ENCODE measurements at regions not wholly inside any gene's neighbourhood (a gene's known extent, or its start where the extent isn't known, plus 50 kb on each side); places are given as distances from the start of the nearest gene placed in this dataset.
"Not testable (repeated sequence)": the region's sequence is repeated elsewhere in the genome, so short reads cannot be mapped to it uniquely, and the experiment has no call there.

- not testable (repeated sequence) for H3K27me3 ChIP-seq (ENCODE audit: control insufficient read depth, insufficient read depth, low read length, poor library complexity, severe bottlenecking); H3K4me3 Mint-ChIP-seq; DNase-seq; H3K36me3 Mint-ChIP-seq (ENCODE audit: low read depth); H3K27ac Mint-ChIP-seq; H3K9me3 Mint-ChIP-seq; H3K36me3 ChIP-seq (ENCODE audit: control insufficient read depth, insufficient read depth, low read length); H3K27ac ChIP-seq (ENCODE audit: low read depth, low read length); H3K9ac ChIP-seq (ENCODE audit: extremely low read depth, low read length, poor library complexity, severe bottlenecking); H3K27me3 Mint-ChIP-seq (ENCODE audit: insufficient read depth); H3K4me1 ChIP-seq (ENCODE audit: control insufficient read depth, insufficient read depth, low read length); H3K4me3 ChIP-seq (ENCODE audit: low read length); H3K4me1 Mint-ChIP-seq; H3K9me3 ChIP-seq (ENCODE audit: control insufficient read depth, low read length)
- 93% methylated on average over 11 of the region's 16 CpGs; no CpG with 5 or more reads in 1 of the 2 experiments for WGBS, 2 experiments (ENCODE audit: insufficient coverage in 1 of 2, insufficient read length in 1 of 2)
Observed at GRCh38 chr7:73244782-73245311, 63.8 kb downstream of the NSUN5 start.

DNA sequence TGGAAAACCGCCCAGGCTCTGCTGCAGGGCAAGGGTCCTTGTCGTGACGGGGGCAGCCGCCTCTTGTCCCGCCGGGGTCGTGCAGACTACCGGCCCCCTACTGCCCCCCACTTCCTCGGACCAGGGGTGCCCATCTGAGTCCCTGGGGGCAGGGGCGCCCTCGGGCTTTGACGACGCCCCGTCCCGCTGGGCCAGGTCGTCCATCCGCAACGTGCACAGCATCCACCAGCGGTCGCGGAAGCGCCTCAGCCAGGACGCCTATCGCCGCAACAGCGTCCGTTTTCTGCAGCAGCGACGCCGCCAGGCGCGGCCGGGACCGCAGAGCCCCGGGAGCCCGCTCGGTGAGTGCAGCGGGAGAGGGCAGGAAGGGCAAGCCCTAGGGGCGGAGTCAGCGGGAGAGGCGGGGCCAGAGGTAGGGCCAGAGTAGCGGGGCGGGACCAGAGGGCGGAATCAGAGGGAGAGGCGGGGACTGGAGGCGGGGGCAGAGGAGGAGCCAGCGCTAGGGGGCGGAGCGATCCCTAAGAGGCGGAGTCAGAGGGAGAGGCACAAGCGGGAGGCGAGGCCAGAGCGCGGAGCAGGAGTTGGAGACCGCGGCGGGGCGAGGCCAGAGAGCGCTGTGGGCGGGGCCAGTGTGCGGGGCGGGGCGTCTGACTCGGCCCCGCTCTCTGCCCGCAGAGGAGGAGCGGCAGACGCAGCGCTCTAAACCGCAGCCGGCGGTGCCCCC, 73.5 kb downstream of the NSUN5 start:
- H3K9ac ChIP-seq (ENCODE audit: extremely low read depth, low read length, poor library complexity, severe bottlenecking); H3K4me3 Mint-ChIP-seq; H3K27ac Mint-ChIP-seq; H3K36me3 Mint-ChIP-seq (ENCODE audit: low read depth); H3K4me1 ChIP-seq (ENCODE audit: control insufficient read depth, insufficient read depth, low read length); H3K27ac ChIP-seq (ENCODE audit: low read depth, low read length); H3K9me3 ChIP-seq (ENCODE audit: control insufficient read depth, low read length); H3K4me1 Mint-ChIP-seq; DNase-seq; H3K27me3 ChIP-seq (ENCODE audit: control insufficient read depth, insufficient read depth, low read length, poor library complexity, severe bottlenecking); H3K9me3 Mint-ChIP-seq; H3K36me3 ChIP-seq (ENCODE audit: control insufficient read depth, insufficient read depth, low read length); H3K27me3 Mint-ChIP-seq (ENCODE audit: insufficient read depth); H3K4me3 ChIP-seq (ENCODE audit: low read length): not testable (repeated sequence)
- no CpG with 5 or more reads among the region's 72 CpGs for WGBS, 2 experiments (ENCODE audit: insufficient coverage in 1 of 2, insufficient read length in 1 of 2)

GRCh38 chr7:73225745-73226144, 82.9 kb downstream of the NSUN5 start:
- H3K4me3 ChIP-seq (ENCODE audit: low read length); H3K36me3 ChIP-seq (ENCODE audit: control insufficient read depth, insufficient read depth, low read length); H3K4me3 Mint-ChIP-seq; H3K27me3 Mint-ChIP-seq (ENCODE audit: insufficient read depth); H3K9ac ChIP-seq (ENCODE audit: extremely low read depth, low read length, poor library complexity, severe bottlenecking); H3K27ac Mint-ChIP-seq; H3K27me3 ChIP-seq (ENCODE audit: control insufficient read depth, insufficient read depth, low read length, poor library complexity, severe bottlenecking); H3K4me1 Mint-ChIP-seq; H3K9me3 ChIP-seq (ENCODE audit: control insufficient read depth, low read length); H3K27ac ChIP-seq (ENCODE audit: low read depth, low read length); H3K4me1 ChIP-seq (ENCODE audit: control insufficient read depth, insufficient read depth, low read length); H3K36me3 Mint-ChIP-seq (ENCODE audit: low read depth); H3K9me3 Mint-ChIP-seq: not testable (repeated sequence)
- WGBS, 2 experiments (ENCODE audit: insufficient coverage in 1 of 2, insufficient read length in 1 of 2), result 88% methylated on average over 12 of the region's 15 CpGs; no CpG with 5 or more reads in 1 of the 2 experiments
- peak; percentile 16 for DNase-seq

DNA sequence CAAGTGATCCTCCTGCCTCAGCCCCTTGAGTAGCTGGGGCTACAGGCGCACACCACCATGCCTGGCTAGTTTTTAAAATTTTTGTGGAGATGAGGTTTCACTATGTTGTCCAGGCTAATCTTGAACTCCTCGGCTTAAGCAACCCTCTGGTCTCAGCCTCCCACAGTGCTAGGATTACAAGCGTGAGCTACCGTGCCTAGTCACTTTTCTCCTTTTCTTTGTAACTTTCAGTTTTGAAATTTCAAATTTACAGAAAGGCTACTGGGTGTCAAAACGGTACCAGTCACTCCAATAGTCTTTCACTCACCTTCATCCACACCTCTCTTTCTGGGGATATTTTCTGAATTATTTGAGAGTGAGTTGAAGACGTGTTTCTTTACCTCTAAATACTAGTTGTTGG, 86.9 kb downstream of the NSUN5 start:
- not testable (repeated sequence) for H3K36me3 ChIP-seq (ENCODE audit: control insufficient read depth, insufficient read depth, low read length); H3K27me3 Mint-ChIP-seq (ENCODE audit: insufficient read depth); H3K36me3 Mint-ChIP-seq (ENCODE audit: low read depth); H3K4me3 ChIP-seq (ENCODE audit: low read length); H3K9ac ChIP-seq (ENCODE audit: extremely low read depth, low read length, poor library complexity, severe bottlenecking); H3K4me1 ChIP-seq (ENCODE audit: control insufficient read depth, insufficient read depth, low read length); H3K4me1 Mint-ChIP-seq; H3K9me3 ChIP-seq (ENCODE audit: control insufficient read depth, low read length); DNase-seq; H3K27ac Mint-ChIP-seq; H3K9me3 Mint-ChIP-seq; H3K27me3 ChIP-seq (ENCODE audit: control insufficient read depth, insufficient read depth, low read length, poor library complexity, severe bottlenecking); H3K27ac ChIP-seq (ENCODE audit: low read depth, low read length); H3K4me3 Mint-ChIP-seq
- no CpG with 5 or more reads among the region's 6 CpGs for WGBS, 2 experiments (ENCODE audit: insufficient coverage in 1 of 2, insufficient read length in 1 of 2)

- H3K9ac ChIP-seq (ENCODE audit: extremely low read depth, low read length, poor library complexity, severe bottlenecking); H3K36me3 ChIP-seq (ENCODE audit: control insufficient read depth, insufficient read depth, low read length); H3K9me3 Mint-ChIP-seq; H3K4me1 ChIP-seq (ENCODE audit: control insufficient read depth, insufficient read depth, low read length); H3K27me3 Mint-ChIP-seq (ENCODE audit: insufficient read depth); H3K27ac Mint-ChIP-seq; DNase-seq; H3K4me1 Mint-ChIP-seq; H3K4me3 Mint-ChIP-seq; H3K4me3 ChIP-seq (ENCODE audit: low read length); H3K27me3 ChIP-seq (ENCODE audit: control insufficient read depth, insufficient read depth, low read length, poor library complexity, severe bottlenecking); H3K9me3 ChIP-seq (ENCODE audit: control insufficient read depth, low read length); H3K27ac ChIP-seq (ENCODE audit: low read depth, low read length); H3K36me3 Mint-ChIP-seq (ENCODE audit: low read depth): not testable (repeated sequence)
- no CpG with 5 or more reads among the region's 6 CpGs for WGBS, 2 experiments (ENCODE audit: insufficient coverage in 1 of 2, insufficient read length in 1 of 2)
Observed at GRCh38 chr7:73220766-73221370, 87.8 kb downstream of the NSUN5 start.

DNA sequence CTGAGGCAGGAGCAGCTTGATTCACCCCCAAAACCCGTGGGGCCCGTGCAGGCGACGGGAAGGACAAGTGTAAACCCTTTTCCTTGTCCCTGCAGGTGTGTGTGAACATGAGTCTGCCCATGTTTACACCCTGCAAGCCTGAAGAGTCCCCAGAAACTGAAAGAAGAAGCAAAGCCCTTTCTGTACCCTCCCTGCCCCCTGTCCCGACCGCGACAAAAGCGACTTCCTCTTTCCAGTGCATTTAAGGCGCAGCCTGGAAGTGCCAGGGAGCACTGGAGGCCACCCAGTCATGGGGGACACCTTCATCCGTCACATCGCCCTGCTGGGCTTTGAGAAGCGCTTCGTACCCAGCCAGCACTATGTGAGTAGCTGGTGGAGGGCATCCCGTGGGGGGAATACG, 88.3 kb downstream of the NSUN5 start:
- DNase-seq; H3K36me3 Mint-ChIP-seq (ENCODE audit: low read depth); H3K27ac ChIP-seq (ENCODE audit: low read depth, low read length); H3K9ac ChIP-seq (ENCODE audit: extremely low read depth, low read length, poor library complexity, severe bottlenecking); H3K4me1 ChIP-seq (ENCODE audit: control insufficient read depth, insufficient read depth, low read length); H3K9me3 Mint-ChIP-seq; H3K4me3 Mint-ChIP-seq; H3K27me3 Mint-ChIP-seq (ENCODE audit: insufficient read depth); H3K27ac Mint-ChIP-seq; H3K4me1 Mint-ChIP-seq; H3K27me3 ChIP-seq (ENCODE audit: control insufficient read depth, insufficient read depth, low read length, poor library complexity, severe bottlenecking); H3K9me3 ChIP-seq (ENCODE audit: control insufficient read depth, low read length); H3K4me3 ChIP-seq (ENCODE audit: low read length); H3K36me3 ChIP-seq (ENCODE audit: control insufficient read depth, insufficient read depth, low read length): not testable (repeated sequence)
- WGBS, 2 experiments (ENCODE audit: insufficient coverage in 1 of 2, insufficient read length in 1 of 2), result no CpG with 5 or more reads among the region's 15 CpGs

GRCh38 chr7:73218802-73219201, 89.8 kb downstream of the NSUN5 start:
- no CpG with 5 or more reads among the region's 2 CpGs for WGBS, 2 experiments (ENCODE audit: insufficient coverage in 1 of 2, insufficient read length in 1 of 2)

More at GRCh38 chr7:73218802-73219201, 89.8 kb downstream of the NSUN5 start:
- not testable (repeated sequence) for H3K36me3 Mint-ChIP-seq (ENCODE audit: low read depth); H3K27me3 Mint-ChIP-seq (ENCODE audit: insufficient read depth); H3K9ac ChIP-seq (ENCODE audit: extremely low read depth, low read length, poor library complexity, severe bottlenecking); H3K4me1 ChIP-seq (ENCODE audit: control insufficient read depth, insufficient read depth, low read length); H3K27ac Mint-ChIP-seq; H3K9me3 ChIP-seq (ENCODE audit: control insufficient read depth, low read length); H3K9me3 Mint-ChIP-seq; H3K36me3 ChIP-seq (ENCODE audit: control insufficient read depth, insufficient read depth, low read length); H3K4me3 Mint-ChIP-seq; H3K4me3 ChIP-seq (ENCODE audit: low read length); DNase-seq; H3K4me1 Mint-ChIP-seq; H3K27ac ChIP-seq (ENCODE audit: low read depth, low read length); H3K27me3 ChIP-seq (ENCODE audit: control insufficient read depth, insufficient read depth, low read length, poor library complexity, severe bottlenecking)
